ENCODE measurements at regions not wholly inside any gene's neighbourhood (a gene's known extent, or its start where the extent isn't known, plus 50 kb on each side); places are given as distances from the start of the nearest gene placed in this dataset.

GRCh38 chr12:112597986-112598385, 179.2 kb downstream of the PTPN11 start:
- no TSS peak for BruUV-seq (replicated peaks)
- Histone ChIP-seq H3K27ac (ENCODE audit: low read length) (no peak overlapping the region), H3K4me3 (ENCODE audit: low read depth in 2 of 2, low read length in 2 of 2) (no peak overlapping the region), H3K4me1 (ENCODE audit: control insufficient read depth, insufficient read depth, low read length) (no peaks in the 10 kb centered on the region), H3K36me3 (ENCODE audit: control insufficient read depth, insufficient read depth, low read length) (no peaks in the 10 kb centered on the region), H3K9me3 (ENCODE audit: control insufficient read depth, insufficient read depth, low read depth, low read length) (no peaks in the 10 kb centered on the region), H3K27me3 (ENCODE audit: control insufficient read depth, insufficient read depth, low read length) (peaks cover 24% of the 10 kb centered on the region)
- POLR2A ChIA-PET: interaction anchor here (0.5 kb wide), 1 partner anchor 167 kb away, joined by 3 read pairs; no protein-coding TSS in a partner anchor
- ATAC-seq (no peak), DNase-seq (ENCODE audit: low read depth, low spot score) (no peak)
- in situ Hi-C loops (cut with HindIII; ENCODE audit: low pct_unique_long_range_greater_than_20kb, low sequenced_read_pairs) (no loop called here), intact Hi-C loops (cut with micrococcal nuclease; ENCODE audit: unreplicated experiment) (no loop called here)
- TF ChIP-seq TCF7L2 (IDR thresholded peaks at IDR 0.05; ENCODE audit: low read depth, low read length) (no peak), REST (IDR thresholded peaks at IDR 0.05; ENCODE audit: insufficient read depth in 1 of 2, low read depth in 2 of 2, low read length in 1 of 2) (no peak), POLR2AphosphoS5 (IDR thresholded peaks at IDR 0.05; ENCODE audit: low read depth, low read length) (no peak), CTCF (IDR thresholded peaks at IDR 0.05) (no peak), SIN3A (IDR thresholded peaks at IDR 0.05; ENCODE audit: borderline replicate concordance, insufficient read depth, low read depth, low read length) (no peak)
- CTCF ChIA-PET: interaction anchor here (0.6 kb wide), 1 partner anchor 252 kb away, joined by 3 read pairs; no protein-coding TSS in a partner anchor

GRCh38 chr12:112598626-112599025, 179.9 kb downstream of the PTPN11 start:
- ATAC-seq (no peak), DNase-seq (ENCODE audit: low read depth, low spot score) (no peak)
- intact Hi-C loops (cut with micrococcal nuclease; ENCODE audit: unreplicated experiment): no loop called here
- POLR2A ChIA-PET: no interaction called here
- TF ChIP-seq POLR2AphosphoS5 (IDR thresholded peaks at IDR 0.05; ENCODE audit: low read depth, low read length) (no peak), CTCF (IDR thresholded peaks at IDR 0.05) (no peak), SIN3A (IDR thresholded peaks at IDR 0.05; ENCODE audit: borderline replicate concordance, insufficient read depth, low read depth, low read length) (no peak), REST (IDR thresholded peaks at IDR 0.05; ENCODE audit: insufficient read depth in 1 of 2, low read depth in 2 of 2, low read length in 1 of 2) (no peak), TCF7L2 (IDR thresholded peaks at IDR 0.05; ENCODE audit: low read depth, low read length) (no peak)
- no peaks in the 10 kb centered on the region for H3K4me1 ChIP-seq (ENCODE audit: control insufficient read depth, insufficient read depth, low read length)
- H3K27ac ChIP-seq (ENCODE audit: low read length): no peak overlapping the region
- H3K4me3 ChIP-seq (ENCODE audit: low read depth in 2 of 2, low read length in 2 of 2): no peak overlapping the region
- H3K9me3 ChIP-seq (ENCODE audit: control insufficient read depth, insufficient read depth, low read depth, low read length): no peaks in the 10 kb centered on the region
- CTCF ChIA-PET: interaction anchor here (0.6 kb wide), 1 partner anchor 251 kb away, joined by 3 read pairs; no protein-coding TSS in a partner anchor
- peaks cover 30% of the 10 kb centered on the region for H3K27me3 ChIP-seq (ENCODE audit: control insufficient read depth, insufficient read depth, low read length)
- BruUV-seq (replicated peaks): no TSS peak
- in situ Hi-C loops (cut with HindIII; ENCODE audit: low pct_unique_long_range_greater_than_20kb, low sequenced_read_pairs): no loop called here
- no peaks in the 10 kb centered on the region for H3K36me3 ChIP-seq (ENCODE audit: control insufficient read depth, insufficient read depth, low read length)
